H9 (cell line): ENCODE measurements at regions not wholly inside any gene's neighbourhood (a gene's known extent, or its start where the extent isn't known, plus 50 kb on each side); places are given as distances from the start of the nearest gene placed in this dataset.
A peak's percentile ranks its signal among the peaks of the same experiment; 100 is the strongest.
"Not testable (repeated sequence)": the region's sequence is repeated elsewhere in the genome, so short reads cannot be mapped to it uniquely, and the experiment has no call there.

Source experiments
- DNase-seq: peaks from one replicate; pipeline ENCODE4 v3.0.0-alpha.2; 2017
- H2AFZ ChIP-seq: one replicate; pipeline ENCODE4 v1.6.1; 2013; ENCODE audit warnings: mild to moderate bottlenecking, low read length, control low read depth, moderate library complexity
- H2AK5ac ChIP-seq: 2 replicates; pipeline ENCODE4 v1.6.1; 2013; ENCODE audit warnings: low read length, control low read depth, mixed read lengths; ENCODE audit not compliant: insufficient read length
- H2BK120ac ChIP-seq: one replicate; pipeline ENCODE4 v1.6.1; 2013; ENCODE audit warnings: low read depth, mild to moderate bottlenecking, low read length, control low read depth, inconsistent platforms; ENCODE audit not compliant: poor library complexity, severe bottlenecking
- H2BK12ac ChIP-seq: 2 replicates; pipeline ENCODE4 v1.6.1; 2013; ENCODE audit warnings: low read length, control low read depth, mixed read lengths, low read depth; ENCODE audit not compliant: insufficient read length
- H2BK15ac ChIP-seq: 2 replicates; pipeline ENCODE4 v1.6.1; 2013; ENCODE audit warnings: low read depth, low read length, control low read depth
- H2BK20ac ChIP-seq: one replicate; pipeline ENCODE4 v1.6.1; 2013; ENCODE audit warnings: low read depth, mild to moderate bottlenecking, low read length, control low read depth, inconsistent platforms; ENCODE audit not compliant: poor library complexity, severe bottlenecking
- H2BK5ac ChIP-seq: 2 replicates; pipeline ENCODE4 v1.6.1; 2013; ENCODE audit warnings: low read length, control low read depth, mixed read lengths; ENCODE audit not compliant: insufficient read length
- H3K14ac ChIP-seq: 2 replicates; pipeline ENCODE4 v1.6.1; 2013; ENCODE audit warnings: low read length, control low read depth; ENCODE audit not compliant: insufficient read depth
- H3K18ac ChIP-seq: 2 replicates; pipeline ENCODE4 v1.6.1; 2013; ENCODE audit warnings: low read depth, mild to moderate bottlenecking, mixed read lengths, low read length, control low read depth; ENCODE audit not compliant: insufficient read length
- H3K23ac ChIP-seq: 2 replicates; pipeline ENCODE4 v1.6.1; 2013; ENCODE audit warnings: low read length, control low read depth, mixed read lengths, low read depth; ENCODE audit not compliant: insufficient read length
- H3K23me2 ChIP-seq: 2 replicates; pipeline ENCODE4 v1.6.1; 2013; ENCODE audit warnings: low read depth, mild to moderate bottlenecking, mixed read lengths, low read length, control low read depth; ENCODE audit not compliant: insufficient read length, poor library complexity, severe bottlenecking
- H3K27ac ChIP-seq: 2 replicates; pipeline ENCODE4 v1.5.1; 2013; ENCODE audit warnings: low read length, control low read depth, mixed read lengths, low read depth; ENCODE audit not compliant: insufficient read length
- H3K27me3 ChIP-seq: 2 replicates; pipeline ENCODE4 v1.6.1; 2013; ENCODE audit warnings: low read length, control low read depth, inconsistent platforms; ENCODE audit not compliant: insufficient read depth
- H3K4ac ChIP-seq: 2 replicates; pipeline ENCODE4 v1.6.1; 2013; ENCODE audit warnings: low read depth, mild to moderate bottlenecking, control low read depth, inconsistent platforms, low read length, moderate library complexity
- H3K4me1 ChIP-seq: 2 replicates; pipeline ENCODE4 v1.6.1; 2013; ENCODE audit warnings: low read length, control low read depth, inconsistent platforms; ENCODE audit not compliant: insufficient read depth
- H3K4me2 ChIP-seq: 2 replicates; pipeline ENCODE4 v1.6.1; 2013; ENCODE audit warnings: low read length, control low read depth, mixed read lengths; ENCODE audit not compliant: insufficient read length, insufficient read depth
- H3K56ac ChIP-seq: 2 replicates; pipeline ENCODE4 v1.6.1; 2013; ENCODE audit warnings: low read depth, mild to moderate bottlenecking, mixed read lengths, low read length, control low read depth; ENCODE audit not compliant: insufficient read length
- H3K79me1 ChIP-seq: 2 replicates; pipeline ENCODE4 v1.6.1; 2013; ENCODE audit warnings: low read depth, mild to moderate bottlenecking, moderate library complexity, low read length, control low read depth, inconsistent platforms; ENCODE audit not compliant: insufficient read depth, poor library complexity, severe bottlenecking
- H3K79me2 ChIP-seq: 2 replicates; pipeline ENCODE4 v1.6.1; 2013; ENCODE audit warnings: low read length, control low read depth, inconsistent platforms; ENCODE audit not compliant: insufficient read depth
- H3K9ac ChIP-seq: 2 replicates; pipeline ENCODE4 v1.6.1; 2013; ENCODE audit warnings: low read length, control low read depth, mixed read lengths; ENCODE audit not compliant: insufficient read length; ENCODE audit errors: extremely low read depth
- H3K9me3 ChIP-seq: one replicate; pipeline ENCODE4 v1.6.1; 2013; ENCODE audit warnings: low read depth, low read length, inconsistent platforms; ENCODE audit not compliant: control insufficient read depth
- H3T11ph ChIP-seq: one replicate; pipeline ENCODE4 v1.6.1; 2013; ENCODE audit warnings: mild to moderate bottlenecking, low read length, control low read depth, inconsistent platforms
- H4K20me1 ChIP-seq: one replicate; pipeline ENCODE4 v1.6.1; 2013; ENCODE audit not compliant: control insufficient read depth, insufficient read length, insufficient read depth
- H4K5ac ChIP-seq: 2 replicates; pipeline ENCODE4 v1.6.1; 2013; ENCODE audit warnings: low read depth, mild to moderate bottlenecking, mixed read lengths, low read length, control low read depth; ENCODE audit not compliant: insufficient read length
- H4K8ac ChIP-seq: replicated peaks from 2 replicates; pipeline ENCODE4 v1.6.1; 2013; ENCODE audit warnings: low read length, control low read depth, mixed read lengths, low read depth; ENCODE audit not compliant: insufficient read length
- H4K91ac ChIP-seq: 2 replicates; pipeline ENCODE4 v1.6.1; 2013; ENCODE audit warnings: low read depth, mild to moderate bottlenecking, moderate library complexity, mixed read lengths, low read length, control low read depth; ENCODE audit not compliant: insufficient read length
- H3K27ac Mint-ChIP-seq, 3 experiments: 2 replicates in 2 of 3; 3 replicates in 1 of 3; pipeline ENCODE4 v1.8.0; 2020 to 2021; ENCODE audit warnings: mixed read lengths in 3 of 3, mild to moderate bottlenecking in 1 of 3, moderate library complexity in 1 of 3
- H3K27me3 Mint-ChIP-seq: 2 replicates; pipeline ENCODE4 v1.8.0; 2021; ENCODE audit warnings: low read depth, mild to moderate bottlenecking, moderate library complexity, mixed read lengths
- H3K36me3 Mint-ChIP-seq, 3 experiments: 2 replicates in 2 of 3; 3 replicates in 1 of 3; pipeline ENCODE4 v1.8.0; 2020 to 2021; ENCODE audit warnings: low read depth in 3 of 3, mixed read lengths in 3 of 3; ENCODE audit not compliant: insufficient read depth in 1 of 3
- H3K4me1 Mint-ChIP-seq, 2 experiments: 2 replicates each; pipeline ENCODE4 v1.8.0; 2020; ENCODE audit warnings: mixed read lengths in 2 of 2
- H3K4me3 Mint-ChIP-seq, 2 experiments: 2 replicates in 1 of 2; 3 replicates in 1 of 2; pipeline ENCODE4 v1.8.0; 2020 to 2021; ENCODE audit warnings: mild to moderate bottlenecking in 2 of 2, mixed read lengths in 2 of 2, moderate library complexity in 1 of 2
- H3K9me3 Mint-ChIP-seq, 2 experiments: 2 replicates in 1 of 2; 3 replicates in 1 of 2; pipeline ENCODE4 v1.8.0; 2020; ENCODE audit warnings: mild to moderate bottlenecking in 2 of 2, mixed read lengths in 2 of 2, moderate library complexity in 1 of 2
- CTCF ChIP-seq: fragments of 200-600 bp; sonication (generic); conservative IDR thresholded peaks from 3 replicates; pipeline ENCODE4 v1.8.0; 2021; ENCODE audit warnings: antibody characterized with exemption, mild to moderate bottlenecking
- WGBS: extraction: QIAGEN DNeasy Blood & Tissue Kit; methylation state at CpG from one replicate; pipeline ENCODE4 v1.1.7; 2013; ENCODE audit warnings: missing lambda C conversion rate, low lambda C conversion rate, mixed read lengths; ENCODE audit not compliant: insufficient read length; ENCODE audit errors: extremely low coverage; 5-methylcytosine and 5-hydroxymethylcytosine counted together

GRCh38 chr15:28789401-28790114 lies 58.9 kb downstream of the GOLGA6L7 start:
- H3K9me3 ChIP-seq, H3K18ac ChIP-seq, H3K56ac ChIP-seq, H2BK120ac ChIP-seq, H2BK12ac ChIP-seq, H3T11ph ChIP-seq, H3K36me3 Mint-ChIP-seq, H3K27ac Mint-ChIP-seq, H3K79me1 ChIP-seq, H3K4me1 ChIP-seq, H3K23me2 ChIP-seq, H2BK5ac ChIP-seq, H3K79me2 ChIP-seq, H3K4me2 ChIP-seq, H3K27me3 Mint-ChIP-seq, H3K27ac ChIP-seq, H2BK20ac ChIP-seq, H2AK5ac ChIP-seq, H2BK15ac ChIP-seq, H3K23ac ChIP-seq, H3K9me3 Mint-ChIP-seq, H3K4ac ChIP-seq, H4K8ac ChIP-seq, H4K20me1 ChIP-seq, H3K9ac ChIP-seq, H4K5ac ChIP-seq, H3K14ac ChIP-seq, H4K91ac ChIP-seq, H3K27me3 ChIP-seq, H2AFZ ChIP-seq: not testable (repeated sequence)
- peak; percentile 64 for DNase-seq
- TF ChIP-seq CTCF: peak; percentile 55; the same call in 2 of the 3 replicates
- Mint-ChIP-seq H3K4me1 (peaks cover 9 to 11% of the 10 kb centered on the region in 2 experiments), H3K4me3 (peak overlapping the region; percentile 46 to 60; a peak in 4 of 5 replicates)
- no CpG with 5 or more reads among the region's 32 CpGs for WGBS

- not testable (repeated sequence) for H2AFZ ChIP-seq, H3K9me3 ChIP-seq, H3K9me3 Mint-ChIP-seq, H2BK5ac ChIP-seq, H3K79me2 ChIP-seq, H2BK20ac ChIP-seq, H4K8ac ChIP-seq, H4K20me1 ChIP-seq, H3K27me3 Mint-ChIP-seq, H2BK120ac ChIP-seq, H4K5ac ChIP-seq, H3K23me2 ChIP-seq, DNase-seq, H3K4me3 Mint-ChIP-seq, H3K18ac ChIP-seq, H3K4me1 ChIP-seq, H3K4me2 ChIP-seq, H3K36me3 Mint-ChIP-seq, H2BK12ac ChIP-seq, H3K27ac Mint-ChIP-seq, H3K9ac ChIP-seq, H2AK5ac ChIP-seq, H3K4ac ChIP-seq, H3K14ac ChIP-seq, H3K23ac ChIP-seq, H3T11ph ChIP-seq, H4K91ac ChIP-seq, H3K27ac ChIP-seq, H2BK15ac ChIP-seq, H3K79me1 ChIP-seq, H3K27me3 ChIP-seq, H3K56ac ChIP-seq
- WGBS: no CpG with 5 or more reads among the region's 78 CpGs
- peaks cover 9 to 11% of the 10 kb centered on the region in 2 experiments for H3K4me1 Mint-ChIP-seq
Measured at GRCh38 chr15:28788649-28789400, 59.6 kb downstream of the GOLGA6L7 start.
